ENCODE measurements at regions not wholly inside any gene's neighbourhood (a gene's known extent, or its start where the extent isn't known, plus 50 kb on each side); places are given as distances from the start of the nearest gene placed in this dataset.

DNA sequence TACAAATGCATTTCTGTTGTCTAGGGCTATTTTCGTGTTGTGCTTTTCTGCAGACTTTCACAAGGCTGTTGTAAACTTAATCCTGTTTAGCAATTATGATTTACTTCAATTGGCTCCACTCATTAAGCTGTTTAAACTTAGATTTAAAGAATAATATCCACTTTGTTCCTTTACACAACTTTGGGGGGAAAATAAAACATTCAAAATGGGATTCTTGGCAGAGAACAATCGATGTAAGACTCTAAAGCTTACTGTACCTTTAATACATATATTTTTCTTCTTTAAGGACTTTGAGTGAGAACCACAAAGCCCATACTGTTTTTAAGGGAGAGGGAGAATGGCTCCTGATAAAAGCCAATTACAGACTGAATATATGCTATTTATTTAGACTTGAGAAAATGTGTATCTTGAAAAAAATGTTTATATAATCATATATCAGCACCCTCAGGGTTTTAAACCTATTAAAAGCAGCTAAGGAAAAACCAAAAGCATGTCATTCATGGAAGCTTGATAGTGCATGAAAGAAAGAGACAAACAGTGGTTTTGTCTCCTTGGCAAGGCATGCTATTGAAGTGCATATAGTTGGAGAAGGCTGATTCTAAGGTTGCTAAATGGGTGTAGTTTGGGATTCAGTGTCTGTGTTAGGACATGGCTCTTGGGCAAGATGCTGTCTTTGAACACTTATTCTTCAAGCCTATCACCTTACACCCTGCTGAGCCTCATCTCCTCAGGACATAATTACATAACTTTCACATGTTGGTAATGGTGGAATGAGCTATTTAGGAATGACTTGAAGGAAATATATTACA lies 293.4 kb upstream of the TBC1D5 start:
- Histone ChIP-seq H3K27ac (ENCODE audit: low read depth, low read length) (no peak overlapping the region), H3K79me2 (ENCODE audit: insufficient read depth, low read length) (no peaks in the 10 kb centered on the region), H3K4me3 (ENCODE audit: insufficient read depth, low read length) (no peak overlapping the region), H2AFZ (ENCODE audit: low read length) (no peak overlapping the region), H4K20me1 (ENCODE audit: insufficient read depth, low read length) (no peaks in the 10 kb centered on the region), H3K4me2 (ENCODE audit: insufficient read depth, low read length) (no peak overlapping the region), H3K36me3 (ENCODE audit: insufficient read depth, low read length) (no peaks in the 10 kb centered on the region), H3K27me3 (ENCODE audit: insufficient read depth, low read length) (peaks cover 4% of the 10 kb centered on the region), H3K9me3 (ENCODE audit: low read depth, low read length) (no peaks in the 10 kb centered on the region), H3K4me1 (ENCODE audit: insufficient read depth, low read length) (no peaks in the 10 kb centered on the region)
- DNase-seq (ENCODE audit: insufficient read length, low spot score, missing footprints), result no peak
- TF ChIP-seq, protein P1, sequence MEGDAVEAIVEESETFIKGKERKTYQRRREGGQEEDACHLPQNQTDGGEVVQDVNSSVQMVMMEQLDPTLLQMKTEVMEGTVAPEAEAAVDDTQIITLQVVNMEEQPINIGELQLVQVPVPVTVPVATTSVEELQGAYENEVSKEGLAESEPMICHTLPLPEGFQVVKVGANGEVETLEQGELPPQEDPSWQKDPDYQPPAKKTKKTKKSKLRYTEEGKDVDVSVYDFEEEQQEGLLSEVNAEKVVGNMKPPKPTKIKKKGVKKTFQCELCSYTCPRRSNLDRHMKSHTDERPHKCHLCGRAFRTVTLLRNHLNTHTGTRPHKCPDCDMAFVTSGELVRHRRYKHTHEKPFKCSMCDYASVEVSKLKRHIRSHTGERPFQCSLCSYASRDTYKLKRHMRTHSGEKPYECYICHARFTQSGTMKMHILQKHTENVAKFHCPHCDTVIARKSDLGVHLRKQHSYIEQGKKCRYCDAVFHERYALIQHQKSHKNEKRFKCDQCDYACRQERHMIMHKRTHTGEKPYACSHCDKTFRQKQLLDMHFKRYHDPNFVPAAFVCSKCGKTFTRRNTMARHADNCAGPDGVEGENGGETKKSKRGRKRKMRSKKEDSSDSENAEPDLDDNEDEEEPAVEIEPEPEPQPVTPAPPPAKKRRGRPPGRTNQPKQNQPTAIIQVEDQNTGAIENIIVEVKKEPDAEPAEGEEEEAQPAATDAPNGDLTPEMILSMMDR (IDR thresholded peaks at IDR 0.05; ENCODE audit: extremely low read depth, low read depth, low read length), result no peak

DNA sequence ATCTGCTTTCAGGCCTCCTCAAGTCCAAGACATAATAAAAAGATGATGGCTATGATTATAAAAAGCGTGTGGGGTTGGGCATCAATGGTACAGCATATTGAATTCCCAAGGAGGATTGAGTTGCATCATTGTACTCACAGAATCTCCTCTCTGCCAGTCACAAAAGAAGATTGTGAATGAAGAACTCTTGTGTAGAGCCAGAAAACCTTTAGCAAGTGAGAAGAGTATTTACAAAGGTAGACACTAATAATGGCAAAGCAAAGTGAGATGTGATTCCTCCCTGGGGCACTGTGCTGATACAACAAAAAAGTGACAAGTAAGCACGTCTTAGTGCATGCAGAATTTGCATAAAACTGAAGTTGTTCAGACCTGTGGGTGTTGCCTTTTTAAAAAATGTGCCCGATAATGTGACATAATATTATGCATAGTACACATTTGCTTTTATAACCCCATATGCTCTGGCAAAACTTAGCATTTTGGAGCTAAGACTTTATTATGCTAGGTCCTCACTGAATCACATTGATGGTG lies 291.2 kb upstream of the TBC1D5 start:
- H3K4me1 ChIP-seq (ENCODE audit: insufficient read depth, low read length), result no peaks in the 10 kb centered on the region
- no peak overlapping the region for H3K4me2 ChIP-seq (ENCODE audit: insufficient read depth, low read length)
- no peak overlapping the region for H2AFZ ChIP-seq (ENCODE audit: low read length)
- no peaks in the 10 kb centered on the region for H3K79me2 ChIP-seq (ENCODE audit: insufficient read depth, low read length)
- H3K27ac ChIP-seq (ENCODE audit: low read depth, low read length), result no peak overlapping the region
- H3K4me3 ChIP-seq (ENCODE audit: insufficient read depth, low read length), result no peak overlapping the region
- no peaks in the 10 kb centered on the region for H3K36me3 ChIP-seq (ENCODE audit: insufficient read depth, low read length)
- peaks cover 4% of the 10 kb centered on the region for H3K27me3 ChIP-seq (ENCODE audit: insufficient read depth, low read length)
- H3K9me3 ChIP-seq (ENCODE audit: low read depth, low read length), result no peaks in the 10 kb centered on the region
- TF ChIP-seq, protein P1 (IDR thresholded peaks at IDR 0.05; ENCODE audit: extremely low read depth, low read depth, low read length), result no peak
- H4K20me1 ChIP-seq (ENCODE audit: insufficient read depth, low read length), result no peaks in the 10 kb centered on the region
- no peak for DNase-seq (ENCODE audit: insufficient read length, low spot score, missing footprints)

DNA sequence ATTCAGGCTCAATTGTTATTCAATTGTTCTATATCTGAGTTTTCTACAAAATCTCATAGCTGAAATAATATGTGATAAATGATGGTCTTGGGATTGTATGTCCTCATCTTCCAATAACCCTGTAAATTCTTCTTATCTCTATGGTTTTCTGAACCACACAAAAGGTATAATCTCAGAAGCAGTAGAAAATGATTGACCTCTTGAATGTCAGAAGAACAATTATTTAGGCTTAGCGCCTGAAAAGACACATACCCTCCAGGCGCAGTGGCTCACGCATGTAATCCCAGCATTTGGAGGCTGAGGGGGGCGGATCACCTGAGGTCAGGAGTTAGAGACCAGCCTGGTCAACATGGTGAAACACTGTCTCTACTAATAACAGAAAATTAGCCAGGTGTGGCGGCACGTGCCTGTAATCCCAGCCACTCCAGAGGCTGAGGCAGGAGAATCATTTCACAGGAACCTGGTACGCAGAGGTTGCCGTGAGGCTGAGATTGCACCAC lies 288.0 kb upstream of the TBC1D5 start:
- no peaks in the 10 kb centered on the region for H3K79me2 ChIP-seq (ENCODE audit: insufficient read depth, low read length)
- H3K4me2 ChIP-seq (ENCODE audit: insufficient read depth, low read length), result no peak overlapping the region
- no peaks in the 10 kb centered on the region for H3K36me3 ChIP-seq (ENCODE audit: insufficient read depth, low read length)
- no peaks in the 10 kb centered on the region for H3K4me1 ChIP-seq (ENCODE audit: insufficient read depth, low read length)
- H4K20me1 ChIP-seq (ENCODE audit: insufficient read depth, low read length), result no peaks in the 10 kb centered on the region
- TF ChIP-seq, protein P1 (IDR thresholded peaks at IDR 0.05; ENCODE audit: extremely low read depth, low read depth, low read length), result no peak
- H3K27me3 ChIP-seq (ENCODE audit: insufficient read depth, low read length), result no peaks in the 10 kb centered on the region
- H3K27ac ChIP-seq (ENCODE audit: low read depth, low read length), result no peak overlapping the region
- H3K9me3 ChIP-seq (ENCODE audit: low read depth, low read length), result no peaks in the 10 kb centered on the region
- no peak for DNase-seq (ENCODE audit: insufficient read length, low spot score, missing footprints)
- H2AFZ ChIP-seq (ENCODE audit: low read length), result no peak overlapping the region
- H3K4me3 ChIP-seq (ENCODE audit: insufficient read depth, low read length), result no peak overlapping the region

DNA sequence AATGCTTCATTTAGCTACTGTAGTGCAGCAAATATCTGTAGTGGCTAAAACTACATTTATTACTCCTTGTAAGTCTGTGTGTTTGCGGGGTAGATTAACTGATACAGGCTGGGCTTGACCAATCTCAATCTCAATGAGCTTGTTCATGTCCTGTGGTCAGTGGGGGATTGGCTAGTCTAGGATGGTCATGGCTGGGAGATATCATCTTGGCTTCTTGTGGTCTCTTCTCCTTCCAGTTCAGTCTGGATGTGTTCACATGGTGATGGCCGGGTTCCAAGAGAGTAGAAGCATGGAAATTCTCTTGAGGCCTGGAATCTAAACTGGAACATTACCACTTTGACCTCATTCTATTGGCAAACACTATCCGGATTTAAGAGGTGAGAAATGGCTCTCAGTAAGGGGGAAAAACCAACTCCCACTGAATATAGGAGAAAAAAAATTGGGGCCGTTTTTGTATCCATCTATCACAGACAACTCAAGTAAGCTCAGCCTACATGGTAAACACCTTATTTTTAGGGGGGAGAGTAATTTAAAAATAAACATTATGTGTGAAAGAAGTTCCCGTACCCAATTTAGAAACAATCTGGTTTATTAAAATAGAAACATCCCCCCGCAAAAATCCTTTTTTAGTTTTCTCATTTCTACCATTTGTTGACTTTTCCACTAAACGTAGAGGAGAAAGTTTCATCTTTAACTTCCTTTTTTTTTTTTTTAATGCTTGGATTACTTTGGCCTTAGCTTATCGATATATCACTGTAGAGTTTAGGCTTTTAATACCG lies 284.9 kb upstream of the TBC1D5 start:
- DNase-seq (ENCODE audit: insufficient read length, low spot score, missing footprints), result no peak
- no peaks in the 10 kb centered on the region for H4K20me1 ChIP-seq (ENCODE audit: insufficient read depth, low read length)

More for the DNA sequence above, 284.9 kb upstream of the TBC1D5 start:
- Histone ChIP-seq H3K4me2 (ENCODE audit: insufficient read depth, low read length) (no peak overlapping the region), H3K27ac (ENCODE audit: low read depth, low read length) (no peak overlapping the region), H3K9me3 (ENCODE audit: low read depth, low read length) (no peaks in the 10 kb centered on the region), H3K4me3 (ENCODE audit: insufficient read depth, low read length) (no peak overlapping the region), H3K36me3 (ENCODE audit: insufficient read depth, low read length) (no peaks in the 10 kb centered on the region), H2AFZ (ENCODE audit: low read length) (no peak overlapping the region), H3K79me2 (ENCODE audit: insufficient read depth, low read length) (no peaks in the 10 kb centered on the region), H3K4me1 (ENCODE audit: insufficient read depth, low read length) (no peaks in the 10 kb centered on the region), H3K27me3 (ENCODE audit: insufficient read depth, low read length) (peaks cover 2% of the 10 kb centered on the region)
- TF ChIP-seq, protein P1 (IDR thresholded peaks at IDR 0.05; ENCODE audit: extremely low read depth, low read depth, low read length), result no peak
